Pons (tissue), 1 donor: ENCODE measurements at regions not wholly inside any gene's neighbourhood (a gene's known extent, or its start where the extent isn't known, plus 50 kb on each side); places are given as distances from the start of the nearest gene placed in this dataset.

Experiments used
- DNase-seq: peaks from one replicate; pipeline ENCODE4 v3.0.0-alpha.2; 2016; ENCODE audit warnings: low spot score

DNA sequence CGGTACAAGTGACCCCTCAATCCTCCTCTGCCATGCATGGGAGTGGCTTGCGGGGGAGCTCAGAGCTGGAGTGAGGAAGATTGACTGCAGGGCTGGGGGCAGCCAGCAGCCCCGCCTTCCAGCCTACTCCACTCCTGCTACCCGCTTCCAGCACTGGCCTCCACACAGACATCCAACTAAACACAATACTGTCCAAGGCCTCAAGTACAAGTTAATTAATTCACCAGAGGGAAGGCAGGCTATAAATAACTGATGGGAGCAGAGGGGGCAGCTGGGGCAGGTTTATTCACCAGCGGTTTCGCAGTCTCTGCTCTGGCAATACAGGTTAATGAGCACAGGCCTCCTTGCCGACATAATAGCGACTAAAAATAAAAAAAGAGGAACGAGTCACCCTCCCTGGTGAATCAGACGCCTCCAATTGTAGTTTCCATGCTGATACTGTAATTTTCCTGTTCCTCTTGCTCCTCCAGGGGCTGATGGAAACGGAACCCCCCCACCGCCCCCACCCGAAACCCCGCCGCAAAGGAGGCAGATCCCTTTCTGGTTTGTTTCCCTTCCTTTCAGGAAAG, 166.4 kb upstream of the TLE3 start:
- DNase-seq = peak; percentile 51

DNA sequence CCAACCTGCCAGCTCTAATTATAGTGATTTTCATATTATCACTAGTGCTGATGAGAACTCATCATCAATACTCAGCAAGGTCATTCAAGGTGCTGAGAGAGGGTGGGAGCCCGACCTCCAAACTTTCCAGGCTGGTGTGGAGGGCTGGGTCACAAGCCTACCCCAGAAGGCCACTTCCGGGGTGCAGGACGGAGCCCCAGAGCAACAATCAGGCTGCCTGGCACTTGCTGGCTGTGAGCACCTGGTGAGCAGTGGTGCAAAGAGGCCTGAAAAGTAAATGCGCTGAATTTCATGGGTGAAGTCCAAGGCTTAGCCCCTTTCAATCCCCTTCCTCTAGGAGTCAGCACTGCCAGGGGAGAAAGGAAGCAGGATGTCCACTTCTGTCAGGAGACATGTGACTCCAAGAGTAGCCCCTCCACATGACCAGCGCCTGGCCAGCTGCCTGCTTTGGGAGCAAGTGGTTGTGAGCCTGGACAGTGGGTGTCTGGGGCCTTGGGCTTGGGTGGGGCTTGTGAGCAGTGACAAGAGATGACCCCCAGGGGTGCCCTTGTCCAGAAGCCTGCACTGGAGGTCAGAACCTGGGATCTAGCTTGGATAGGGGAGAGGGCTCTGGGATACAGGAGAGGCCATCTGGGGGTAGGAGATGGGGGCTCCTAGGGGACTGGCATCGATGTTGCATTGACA, 165.0 kb upstream of the TLE3 start:
- DNase-seq = peak; percentile 75

DNA sequence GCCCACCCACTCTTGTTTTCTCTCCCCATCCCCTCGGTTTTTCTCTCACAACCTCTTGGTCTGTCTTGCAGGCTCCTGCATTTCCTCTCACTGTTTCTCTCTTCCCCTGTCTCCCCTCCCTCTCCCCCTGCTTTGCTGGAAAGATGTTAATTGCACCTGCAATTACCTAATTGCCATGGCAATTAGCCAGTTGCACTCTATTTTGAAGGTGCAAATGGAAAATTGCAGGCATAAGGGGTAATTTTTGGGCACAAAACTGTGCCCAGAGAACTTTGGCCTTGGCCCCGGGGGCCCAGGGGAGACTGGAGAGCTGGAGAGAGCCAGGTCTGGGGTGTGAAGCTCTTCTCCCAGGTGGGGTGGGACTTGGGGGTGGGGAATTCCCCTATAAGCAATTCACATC, 164.5 kb upstream of the TLE3 start:
- DNase-seq = no peak

DNA sequence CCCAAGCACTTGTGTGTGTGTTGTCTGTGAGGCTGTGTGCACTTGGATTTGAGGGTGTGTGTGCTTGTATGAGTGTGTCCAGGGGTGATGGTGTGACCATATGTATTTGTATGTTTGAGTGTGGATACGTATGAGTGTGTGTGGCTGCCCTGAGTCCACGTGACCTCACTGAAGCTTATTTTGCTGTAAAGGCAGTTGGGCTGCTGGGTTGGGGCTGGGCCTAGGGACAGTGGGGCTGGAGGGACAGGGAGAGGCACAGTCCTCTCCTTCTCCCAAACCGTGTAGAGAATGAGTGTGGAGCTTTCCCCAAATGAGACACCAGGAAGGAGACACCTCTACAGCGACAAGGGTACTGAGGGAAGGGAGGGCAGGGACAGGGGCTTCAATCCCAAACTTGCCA, 163.4 kb upstream of the TLE3 start:
- no peak for DNase-seq

DNA sequence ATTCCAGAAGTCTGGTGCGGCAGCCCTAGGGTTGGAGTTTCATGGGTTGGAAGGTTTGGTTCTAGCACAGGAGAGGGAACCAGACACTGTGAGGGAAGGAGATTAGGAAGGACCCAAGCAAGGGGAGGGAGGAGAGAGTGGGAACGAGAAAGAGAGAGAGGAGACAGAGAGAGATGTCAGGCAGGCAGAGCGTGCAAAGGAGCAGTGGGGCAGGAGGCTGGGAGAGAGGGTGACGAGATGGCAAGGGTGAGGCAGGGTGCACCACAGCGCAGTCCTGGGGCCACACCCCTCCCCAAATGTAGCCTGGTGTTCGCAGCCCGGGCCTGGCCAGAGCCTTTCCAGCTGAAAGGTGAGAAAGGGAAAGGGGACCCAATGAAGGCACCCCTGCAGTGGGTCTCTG, 162.9 kb upstream of the TLE3 start:
- DNase-seq = no peak

DNA sequence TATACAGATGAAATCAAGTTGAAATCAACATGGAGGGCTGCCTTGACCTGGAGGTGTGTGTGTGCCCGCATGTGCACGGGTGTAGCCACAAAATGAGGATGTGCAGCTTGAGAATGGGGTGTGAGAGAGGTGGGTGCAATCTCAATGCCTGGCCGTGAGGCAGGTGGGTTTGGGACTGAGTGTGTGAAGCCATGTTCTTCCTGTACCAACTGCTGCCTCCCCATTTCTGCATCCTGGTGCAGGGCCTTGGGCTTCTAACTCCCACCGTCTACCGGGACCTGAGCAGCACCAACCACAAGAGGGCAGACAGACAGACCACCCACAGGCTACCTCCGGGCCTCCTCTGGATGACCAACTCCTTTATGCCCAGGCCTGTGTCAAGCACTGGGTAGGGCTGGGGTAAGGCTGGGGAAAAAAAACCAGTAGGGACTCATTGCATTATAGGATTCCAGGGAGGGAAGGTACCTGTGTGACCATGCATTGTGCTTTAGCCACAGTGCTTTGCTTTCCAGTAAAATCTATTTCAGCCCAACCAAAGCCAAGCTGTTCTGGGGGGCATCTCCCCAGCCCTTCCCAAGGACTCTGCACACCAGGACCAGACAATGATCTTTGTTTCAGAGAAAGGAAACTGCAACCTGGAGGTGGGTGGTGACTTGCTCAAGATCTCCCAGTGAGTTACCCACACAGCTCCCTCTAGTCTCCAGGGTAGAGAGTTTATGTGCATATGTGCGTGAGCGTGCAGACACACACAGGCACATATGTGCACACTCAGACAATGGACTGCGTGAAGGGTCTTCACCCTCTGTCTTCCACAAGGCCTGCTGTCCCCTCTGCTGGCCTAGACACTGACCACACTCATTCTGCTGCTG, 162.2 kb upstream of the TLE3 start:
- DNase-seq = no peak

DNA sequence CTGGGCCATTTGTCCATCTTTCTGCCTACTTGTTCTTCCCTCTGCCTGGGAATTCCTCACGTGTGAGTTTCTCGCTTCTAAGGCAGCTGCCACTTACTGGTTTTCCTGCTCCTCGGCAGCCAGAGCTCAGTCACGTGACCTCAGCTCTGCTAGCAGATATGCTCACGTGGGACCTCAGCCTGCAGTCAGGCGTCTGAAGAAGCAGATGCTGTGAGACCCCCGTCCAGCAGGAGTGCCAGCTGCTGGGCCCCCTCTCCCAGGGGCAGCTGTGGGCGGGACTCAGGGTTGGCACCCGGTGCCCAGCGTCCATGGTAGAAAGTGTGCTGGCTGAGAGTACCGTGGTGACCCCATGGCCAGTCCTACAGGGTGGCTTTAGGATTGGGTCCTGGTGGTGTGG, 161.3 kb upstream of the TLE3 start:
- peak; percentile 61 for DNase-seq

DNA sequence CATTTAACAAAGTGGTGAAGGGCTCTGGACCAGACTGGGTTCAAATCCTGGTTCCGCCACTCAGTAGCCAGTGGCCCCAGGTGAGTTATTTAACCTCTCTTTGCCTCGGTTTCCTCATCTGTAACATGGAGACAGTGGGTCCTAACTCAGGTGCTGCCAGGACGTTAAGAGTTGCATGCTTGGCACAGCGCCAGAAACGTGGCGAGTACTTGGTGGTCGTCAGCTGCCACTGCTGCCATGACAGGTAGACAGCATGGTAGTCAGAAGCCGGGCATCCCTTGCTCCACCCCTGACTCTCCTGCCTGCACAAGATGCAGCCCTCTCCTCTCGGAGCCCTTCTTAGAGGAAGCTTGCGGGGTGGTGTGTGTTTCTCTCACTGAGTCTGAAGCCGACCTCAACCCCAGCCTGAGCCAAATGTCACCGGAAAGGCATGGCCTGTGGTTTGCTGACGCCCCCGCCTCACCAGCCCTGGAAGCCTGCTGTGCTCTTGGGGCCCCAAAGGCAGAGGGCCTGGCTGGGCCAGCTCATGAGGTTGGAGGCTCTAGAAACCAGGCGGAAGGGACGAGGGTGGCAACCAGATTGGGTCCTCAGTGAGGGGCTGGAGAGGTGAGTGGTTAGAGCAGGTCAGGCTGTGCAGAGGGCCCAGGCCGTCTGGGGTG, 160.8 kb upstream of the TLE3 start:
- DNase-seq = peak; percentile 48

DNA sequence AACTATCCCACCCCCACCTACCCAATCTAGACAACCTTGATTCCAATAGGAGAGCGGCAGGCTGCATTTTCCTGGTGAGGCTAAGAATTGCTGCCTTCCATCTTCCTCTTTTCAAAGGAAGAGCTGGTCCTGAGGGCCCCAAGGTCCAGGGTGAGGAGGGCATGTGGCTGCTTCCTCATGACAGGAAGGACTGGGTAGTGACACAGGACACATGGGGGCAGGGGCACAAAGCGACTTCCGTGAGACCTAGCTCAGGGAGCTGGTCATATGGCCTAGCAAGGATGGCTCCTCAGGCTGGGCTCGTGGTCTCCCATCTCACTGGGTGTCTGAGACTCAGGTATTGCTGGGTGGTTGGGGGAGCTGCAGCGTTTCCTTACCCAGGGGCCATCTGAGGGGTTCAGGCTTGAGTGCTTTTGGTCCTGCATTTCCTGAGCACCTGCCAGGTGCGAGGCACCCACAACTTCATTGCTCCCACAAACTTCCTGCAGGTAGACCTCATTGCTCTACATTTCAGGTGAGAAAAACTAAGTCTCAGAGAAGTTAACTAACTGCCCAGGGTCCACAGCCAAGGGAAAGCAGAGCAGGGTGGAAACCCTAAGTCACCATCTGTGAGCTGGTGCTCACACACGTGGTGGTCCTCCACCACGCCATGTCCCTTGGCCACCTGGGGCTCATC, 160.0 kb upstream of the TLE3 start:
- DNase-seq = peak; percentile 72

DNA sequence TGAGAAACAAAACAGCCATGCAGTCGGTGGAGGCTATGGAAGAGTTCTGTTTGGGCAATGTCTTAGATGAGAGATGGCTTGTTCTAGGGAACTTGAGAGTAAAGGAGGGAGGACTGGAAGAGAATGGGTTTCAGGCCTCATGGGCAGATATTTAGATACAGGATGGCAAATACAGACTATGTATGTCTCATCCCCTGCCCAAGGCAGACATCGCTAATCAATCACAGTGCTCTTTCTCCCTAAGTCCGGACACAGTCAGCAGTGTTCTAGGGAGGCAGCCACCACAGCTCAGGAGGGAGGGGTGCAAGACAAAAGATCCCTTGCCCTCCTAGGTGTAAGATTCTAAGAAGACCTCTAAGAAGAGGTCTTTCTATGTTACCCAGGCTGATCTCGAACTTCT, 159.3 kb upstream of the TLE3 start:
- no peak for DNase-seq

DNA sequence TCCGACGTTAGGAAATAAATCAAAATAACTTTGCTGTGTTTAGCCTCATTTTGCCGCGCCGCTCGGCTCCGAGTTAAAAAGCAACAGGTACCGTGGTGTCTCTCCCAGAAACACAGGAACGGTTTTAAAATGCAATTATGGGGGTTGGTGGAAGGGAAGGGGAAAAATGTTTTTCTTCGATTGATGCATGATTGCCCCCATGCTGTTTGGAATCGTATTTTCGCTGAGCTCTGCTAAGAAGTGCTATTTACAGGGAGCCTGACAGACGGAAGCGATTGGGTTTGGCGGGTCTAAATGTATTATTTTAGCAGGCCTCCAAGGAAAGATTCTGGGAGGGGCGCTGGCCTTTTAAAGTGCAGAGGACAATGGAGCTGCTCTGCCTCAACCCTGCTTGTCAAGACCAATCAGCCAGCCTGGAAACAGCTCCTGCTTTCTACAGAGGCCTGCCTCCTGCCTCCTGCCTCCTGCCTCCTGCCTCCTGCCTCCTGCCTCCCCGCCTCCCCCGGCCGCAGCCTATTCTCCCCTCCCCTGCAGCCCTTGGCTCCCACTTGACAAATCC, 156.7 kb upstream of the TLE3 start:
- DNase-seq = no peak

DNA sequence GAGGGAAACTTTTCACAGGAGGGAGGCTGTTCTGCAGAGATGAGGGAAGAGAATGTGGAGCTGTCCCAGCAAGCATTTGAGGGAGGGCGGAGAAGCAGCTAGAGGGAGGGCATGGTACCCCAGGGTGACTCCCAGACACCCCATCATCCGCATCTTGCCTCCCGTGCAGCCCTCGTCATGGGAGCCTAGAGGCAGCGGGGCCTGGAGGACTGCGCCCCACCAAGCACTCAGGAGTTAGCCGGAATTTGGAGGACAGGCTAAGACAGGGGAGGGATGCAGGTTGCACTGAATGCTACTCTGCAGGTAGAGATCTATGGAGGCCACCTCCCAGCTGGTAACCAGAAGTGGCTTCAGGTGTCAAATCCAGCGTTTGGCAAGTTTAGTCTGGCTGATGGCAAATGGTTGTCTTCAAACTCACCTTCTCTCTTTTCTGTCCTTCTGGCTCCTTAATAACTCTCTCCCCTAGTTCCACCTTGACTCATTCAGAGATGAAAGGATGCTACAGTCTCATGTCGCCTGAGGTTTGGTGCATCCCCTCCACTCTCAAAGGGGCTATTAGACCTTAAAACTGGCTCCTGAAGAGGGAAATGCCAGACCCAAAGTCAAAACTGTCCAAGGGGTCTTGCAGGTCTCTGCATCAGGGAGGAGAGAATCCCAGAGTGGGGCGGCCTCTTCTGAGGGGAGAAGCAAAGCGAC, 155.9 kb upstream of the TLE3 start:
- DNase-seq = no peak

DNA sequence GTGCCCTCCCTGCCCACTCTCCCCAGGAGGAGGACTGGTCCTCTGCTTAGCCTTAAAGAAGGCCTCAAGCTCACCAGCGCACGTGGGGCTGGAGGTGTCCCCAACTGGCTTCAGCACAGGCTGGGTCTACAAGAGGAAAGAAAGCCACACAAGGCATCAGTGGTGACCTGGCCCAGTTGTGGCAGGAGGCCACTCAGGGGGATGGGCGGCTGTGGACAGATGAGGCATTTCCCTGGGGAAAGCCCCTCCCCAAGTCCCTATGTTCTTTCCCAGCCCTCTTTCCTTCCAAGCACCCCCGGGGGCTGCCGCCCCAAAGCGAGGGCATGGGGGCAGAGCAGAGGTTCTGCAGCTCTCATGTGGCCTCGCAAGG, 155.2 kb upstream of the TLE3 start:
- no peak for DNase-seq

DNA sequence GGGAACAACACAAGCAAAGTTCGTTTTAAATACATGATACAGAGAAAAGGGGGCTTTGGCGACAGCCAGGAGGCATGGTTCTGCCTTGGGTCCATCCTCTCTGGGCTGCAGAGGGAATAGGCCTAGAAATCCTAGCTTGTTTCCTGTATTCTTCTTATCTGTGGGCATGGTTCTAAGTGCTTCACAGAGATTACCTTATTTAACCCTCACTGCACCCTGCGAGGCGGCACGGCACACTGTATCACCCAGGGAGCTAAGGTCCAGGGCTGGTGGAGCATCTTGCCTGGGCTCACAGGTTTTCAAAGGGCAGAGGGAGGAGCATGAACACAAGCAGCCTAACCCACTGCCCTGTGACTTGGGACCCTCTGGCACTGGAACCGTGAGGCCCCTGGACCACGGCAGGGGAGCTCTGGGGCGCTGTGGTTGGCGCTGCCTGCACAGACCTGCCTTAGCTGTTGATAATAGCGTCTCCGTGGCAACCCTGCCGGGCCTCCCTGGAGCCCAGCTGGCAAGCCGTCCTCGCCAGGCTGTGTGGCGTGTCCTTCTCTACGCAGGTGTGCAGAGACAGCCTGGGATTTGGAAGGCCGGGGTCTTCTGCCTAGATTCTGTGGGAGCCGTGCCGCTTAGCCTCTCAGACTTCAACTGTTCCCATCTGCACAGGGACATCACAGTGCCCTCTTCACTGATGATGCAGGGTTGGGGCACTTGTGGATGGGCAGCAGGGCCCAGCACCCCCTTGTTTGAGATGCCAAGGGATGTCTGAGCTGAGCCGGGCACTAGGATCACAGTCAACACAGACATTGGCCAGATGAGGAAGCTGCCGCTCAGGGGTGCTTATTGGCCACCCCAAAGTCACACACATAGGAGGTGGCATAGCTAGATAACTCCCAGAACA, 154.6 kb upstream of the TLE3 start:
- DNase-seq = no peak

DNA sequence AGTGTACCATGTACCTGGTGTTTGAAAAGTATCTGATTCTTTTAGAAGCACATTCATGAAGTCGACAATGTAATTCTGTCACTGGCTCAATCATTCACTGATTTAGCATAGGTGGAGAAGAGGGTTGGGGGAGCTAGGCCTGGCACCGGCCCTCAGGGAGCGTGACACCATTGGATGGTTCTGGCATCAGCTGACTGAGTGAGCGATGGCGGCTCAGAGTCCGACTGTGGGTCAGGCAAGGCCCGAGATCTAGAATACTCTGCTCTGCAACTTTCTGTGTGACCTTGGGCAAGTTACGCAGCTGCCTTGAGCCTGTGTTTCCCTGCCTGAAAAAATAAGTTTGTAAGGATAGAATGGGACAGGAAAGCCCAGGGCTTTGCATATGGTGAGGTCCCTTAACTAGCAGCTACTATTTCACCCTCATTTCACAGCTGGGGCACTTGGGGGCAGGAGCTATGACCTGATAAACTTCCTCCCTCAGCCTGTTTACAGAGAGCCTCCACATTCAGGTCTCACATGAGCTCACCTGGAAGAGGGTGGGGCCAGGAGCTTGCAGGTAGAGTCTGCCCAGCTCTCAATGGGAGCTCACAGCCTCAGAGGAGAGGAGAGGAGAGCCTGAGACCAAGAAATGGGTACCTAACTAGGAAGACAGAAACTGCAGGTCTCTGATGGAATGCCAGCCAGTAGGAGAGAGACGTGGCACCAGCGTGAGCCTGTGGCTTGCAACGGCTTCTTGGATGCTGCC, 153.7 kb upstream of the TLE3 start:
- no peak for DNase-seq

DNA sequence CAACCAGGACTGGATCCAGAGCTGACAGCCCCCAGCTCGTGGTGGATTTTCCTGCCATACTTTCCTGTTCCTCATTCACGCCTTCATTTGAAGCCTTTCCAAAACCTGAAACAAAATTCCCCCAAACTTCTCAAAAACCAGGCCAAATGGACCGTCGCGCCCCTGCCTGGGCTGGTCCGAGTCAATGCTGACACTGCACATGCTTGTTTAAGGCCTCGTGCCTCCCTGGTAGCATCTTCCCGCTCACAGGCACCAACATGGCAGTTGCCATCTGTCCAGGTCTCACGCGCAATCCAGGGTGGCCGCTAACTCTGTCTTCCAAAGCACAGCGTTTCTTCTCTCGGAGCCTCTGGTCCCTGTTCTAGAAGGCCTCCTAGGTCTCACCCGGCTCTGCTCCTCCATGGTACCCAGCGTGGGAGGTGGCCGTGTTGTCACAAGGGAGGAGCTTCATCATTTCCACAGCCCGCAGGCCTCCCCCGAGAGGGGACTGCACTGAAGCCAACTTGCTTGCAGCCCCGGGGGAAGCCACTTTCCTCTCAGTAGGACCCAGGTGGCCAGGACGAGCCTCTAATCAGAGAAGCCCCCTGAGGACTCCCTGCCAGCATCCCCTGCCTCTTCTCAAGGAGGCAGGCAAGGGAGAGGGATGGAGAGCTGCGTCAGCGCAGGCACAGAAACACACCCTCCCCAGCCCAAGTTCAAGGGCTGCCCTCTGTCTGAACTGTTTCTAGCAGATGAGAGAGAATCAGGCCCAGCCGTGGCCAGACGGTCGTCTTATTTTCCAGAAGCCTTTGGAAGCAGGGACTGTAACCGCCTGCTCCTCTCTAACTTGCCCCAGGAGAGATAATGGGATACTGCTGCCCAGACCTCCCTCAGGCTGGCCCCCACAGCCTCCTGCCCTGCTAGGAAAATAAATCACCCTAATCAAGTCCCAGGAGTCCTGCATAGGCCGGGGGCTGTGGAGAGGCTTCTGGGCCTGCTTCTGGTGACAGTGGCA, 152.8 kb upstream of the TLE3 start:
- no peak for DNase-seq

DNA sequence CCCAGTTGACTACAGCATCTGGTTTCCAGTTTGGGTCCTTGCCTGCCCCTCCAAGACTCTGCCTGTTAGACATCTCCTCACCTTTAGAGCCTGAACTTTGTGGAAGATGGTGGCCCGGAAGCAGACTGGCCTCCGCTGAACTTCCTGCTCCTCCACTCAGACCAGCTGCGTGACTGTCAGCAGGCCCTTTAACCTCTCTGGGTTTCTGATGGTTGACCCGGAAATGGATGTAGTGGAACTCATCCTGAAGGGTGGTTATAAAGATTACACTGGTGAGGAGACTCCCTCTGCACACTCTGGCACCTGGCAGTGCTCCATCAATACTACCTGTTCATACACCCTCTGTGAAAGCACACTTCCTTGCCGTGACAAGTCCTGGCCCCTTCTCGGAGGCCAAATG, 151.9 kb upstream of the TLE3 start:
- no peak for DNase-seq
